ENCODE measurements at regions not wholly inside any gene's neighbourhood (a gene's known extent, or its start where the extent isn't known, plus 50 kb on each side); places are given as distances from the start of the nearest gene placed in this dataset.

GRCh38 chr4:181909368-181909767, 333.8 kb upstream of the TENM3 start:
- Histone ChIP-seq H3K4me3 (ENCODE audit: low read depth, low read length) (no peak overlapping the region), H3K4me1 (ENCODE audit: control insufficient read depth, insufficient read depth, low read length) (no peaks in the 10 kb centered on the region), H3K36me3 (ENCODE audit: control insufficient read depth, insufficient read depth, low read length) (no peaks in the 10 kb centered on the region), H3K9me3 (ENCODE audit: control insufficient read depth, insufficient read depth, low read length) (no peaks in the 10 kb centered on the region), H3K27ac (ENCODE audit: low read depth, low read length) (no peak overlapping the region), H3K27me3 (ENCODE audit: control insufficient read depth, insufficient read depth, low read length) (no peaks in the 10 kb centered on the region)
- no peak for DNase-seq (ENCODE audit: low read depth in 4 of 6, low spot score in 6 of 6)
- WGBS (ENCODE audit: insufficient coverage), result 77% methylated on average over 2 of the region's 6 CpGs

GRCh38 chr4:181911420-181911819, 331.8 kb upstream of the TENM3 start:
- H3K4me1 ChIP-seq (ENCODE audit: control insufficient read depth, insufficient read depth, low read length), result no peaks in the 10 kb centered on the region
- H3K9me3 ChIP-seq (ENCODE audit: control insufficient read depth, insufficient read depth, low read length), result no peaks in the 10 kb centered on the region
- WGBS (ENCODE audit: insufficient coverage), result 33% methylated on average over 2 of the region's 2 CpGs
- H3K27me3 ChIP-seq (ENCODE audit: control insufficient read depth, insufficient read depth, low read length), result no peaks in the 10 kb centered on the region
- H3K27ac ChIP-seq (ENCODE audit: low read depth, low read length), result no peak overlapping the region
- no peaks in the 10 kb centered on the region for H3K36me3 ChIP-seq (ENCODE audit: control insufficient read depth, insufficient read depth, low read length)
- H3K4me3 ChIP-seq (ENCODE audit: low read depth, low read length), result no peak overlapping the region
- peak in 1 of 6 donors; percentile 54 for DNase-seq (ENCODE audit: low read depth in 4 of 6, low spot score in 6 of 6)

- no peaks in the 10 kb centered on the region for H3K36me3 ChIP-seq (ENCODE audit: control insufficient read depth, insufficient read depth, low read length)
- DNase-seq (ENCODE audit: low read depth in 4 of 6, low spot score in 6 of 6), result no peak
- H3K27ac ChIP-seq (ENCODE audit: low read depth, low read length), result no peak overlapping the region
- no peaks in the 10 kb centered on the region for H3K9me3 ChIP-seq (ENCODE audit: control insufficient read depth, insufficient read depth, low read length)
- no peaks in the 10 kb centered on the region for H3K4me1 ChIP-seq (ENCODE audit: control insufficient read depth, insufficient read depth, low read length)
- H3K4me3 ChIP-seq (ENCODE audit: low read depth, low read length), result no peak overlapping the region
- H3K27me3 ChIP-seq (ENCODE audit: control insufficient read depth, insufficient read depth, low read length), result no peaks in the 10 kb centered on the region
- no CpG with 5 or more reads among the region's 4 CpGs for WGBS (ENCODE audit: insufficient coverage)
Measured at GRCh38 chr4:181933471-181933870, 309.7 kb upstream of the TENM3 start.

- peak in 2 of 6 donors; percentile 51 to 61 for DNase-seq (ENCODE audit: low read depth in 4 of 6, low spot score in 6 of 6)
- Histone ChIP-seq H3K4me1 (ENCODE audit: control insufficient read depth, insufficient read depth, low read length) (no peaks in the 10 kb centered on the region), H3K27ac (ENCODE audit: low read depth, low read length) (peak overlapping the region; percentile 78), H3K36me3 (ENCODE audit: control insufficient read depth, insufficient read depth, low read length) (no peaks in the 10 kb centered on the region), H3K4me3 (ENCODE audit: low read depth, low read length) (no peak overlapping the region), H3K27me3 (ENCODE audit: control insufficient read depth, insufficient read depth, low read length) (no peaks in the 10 kb centered on the region), H3K9me3 (ENCODE audit: control insufficient read depth, insufficient read depth, low read length) (no peaks in the 10 kb centered on the region)
- WGBS (ENCODE audit: insufficient coverage), result no CpG with 5 or more reads among the region's 4 CpGs
Measured at GRCh38 chr4:181938631-181939030, 304.6 kb upstream of the TENM3 start.

GRCh38 chr4:181939199-181939945, 303.8 kb upstream of the TENM3 start:
- H3K4me1 ChIP-seq (ENCODE audit: control insufficient read depth, insufficient read depth, low read length), result no peaks in the 10 kb centered on the region
- peak overlapping the region; percentile 78 for H3K27ac ChIP-seq (ENCODE audit: low read depth, low read length)
- peak in 4 of 6 donors; percentile 18 to 86 (median 36) for DNase-seq (ENCODE audit: low read depth in 4 of 6, low spot score in 6 of 6)
- H3K36me3 ChIP-seq (ENCODE audit: control insufficient read depth, insufficient read depth, low read length), result no peaks in the 10 kb centered on the region
- WGBS (ENCODE audit: insufficient coverage), result 43% methylated on average over 9 of the region's 15 CpGs
- H3K4me3 ChIP-seq (ENCODE audit: low read depth, low read length), result no peak overlapping the region
- H3K9me3 ChIP-seq (ENCODE audit: control insufficient read depth, insufficient read depth, low read length), result no peaks in the 10 kb centered on the region
- H3K27me3 ChIP-seq (ENCODE audit: control insufficient read depth, insufficient read depth, low read length), result no peaks in the 10 kb centered on the region

GRCh38 chr4:181944527-181944926, 298.7 kb upstream of the TENM3 start:
- Histone ChIP-seq H3K9me3 (ENCODE audit: control insufficient read depth, insufficient read depth, low read length) (no peaks in the 10 kb centered on the region), H3K4me1 (ENCODE audit: control insufficient read depth, insufficient read depth, low read length) (no peaks in the 10 kb centered on the region), H3K27ac (ENCODE audit: low read depth, low read length) (no peak overlapping the region), H3K36me3 (ENCODE audit: control insufficient read depth, insufficient read depth, low read length) (no peaks in the 10 kb centered on the region), H3K4me3 (ENCODE audit: low read depth, low read length) (no peak overlapping the region), H3K27me3 (ENCODE audit: control insufficient read depth, insufficient read depth, low read length) (no peaks in the 10 kb centered on the region)
- 93% methylated on average over 7 of the region's 8 CpGs for WGBS (ENCODE audit: insufficient coverage)
- no peak for DNase-seq (ENCODE audit: low read depth in 4 of 6, low spot score in 6 of 6)

GRCh38 chr4:181946902-181947301, 296.3 kb upstream of the TENM3 start:
- H3K27ac ChIP-seq (ENCODE audit: low read depth, low read length), result no peak overlapping the region
- no peak for DNase-seq (ENCODE audit: low read depth in 4 of 6, low spot score in 6 of 6)
- no peaks in the 10 kb centered on the region for H3K36me3 ChIP-seq (ENCODE audit: control insufficient read depth, insufficient read depth, low read length)
- H3K4me3 ChIP-seq (ENCODE audit: low read depth, low read length), result no peak overlapping the region
- no peaks in the 10 kb centered on the region for H3K9me3 ChIP-seq (ENCODE audit: control insufficient read depth, insufficient read depth, low read length)
- H3K27me3 ChIP-seq (ENCODE audit: control insufficient read depth, insufficient read depth, low read length), result no peaks in the 10 kb centered on the region
- WGBS (ENCODE audit: insufficient coverage), result 80% methylated on average over 1 of the region's 4 CpGs
- no peaks in the 10 kb centered on the region for H3K4me1 ChIP-seq (ENCODE audit: control insufficient read depth, insufficient read depth, low read length)

GRCh38 chr4:181948839-181949382, 294.3 kb upstream of the TENM3 start:
- H3K27ac ChIP-seq (ENCODE audit: low read depth, low read length), result no peak overlapping the region
- H3K9me3 ChIP-seq (ENCODE audit: control insufficient read depth, insufficient read depth, low read length), result no peaks in the 10 kb centered on the region
- H3K4me1 ChIP-seq (ENCODE audit: control insufficient read depth, insufficient read depth, low read length), result peaks cover 4% of the 10 kb centered on the region
- no peaks in the 10 kb centered on the region for H3K27me3 ChIP-seq (ENCODE audit: control insufficient read depth, insufficient read depth, low read length)
- no peak overlapping the region for H3K4me3 ChIP-seq (ENCODE audit: low read depth, low read length)
- peak in 1 of 6 donors; percentile 75 for DNase-seq (ENCODE audit: low read depth in 4 of 6, low spot score in 6 of 6)
- no peaks in the 10 kb centered on the region for H3K36me3 ChIP-seq (ENCODE audit: control insufficient read depth, insufficient read depth, low read length)
- WGBS (ENCODE audit: insufficient coverage), result no CpG with 5 or more reads among the region's 3 CpGs

- H3K27me3 ChIP-seq (ENCODE audit: control insufficient read depth, insufficient read depth, low read length), result no peaks in the 10 kb centered on the region
- peaks cover 4% of the 10 kb centered on the region for H3K4me1 ChIP-seq (ENCODE audit: control insufficient read depth, insufficient read depth, low read length)
- H3K27ac ChIP-seq (ENCODE audit: low read depth, low read length), result no peak overlapping the region
- DNase-seq (ENCODE audit: low read depth in 4 of 6, low spot score in 6 of 6), result no peak
- 74% methylated on average over 5 of the region's 6 CpGs for WGBS (ENCODE audit: insufficient coverage)
- H3K36me3 ChIP-seq (ENCODE audit: control insufficient read depth, insufficient read depth, low read length), result no peaks in the 10 kb centered on the region
- H3K4me3 ChIP-seq (ENCODE audit: low read depth, low read length), result no peak overlapping the region
- H3K9me3 ChIP-seq (ENCODE audit: control insufficient read depth, insufficient read depth, low read length), result no peaks in the 10 kb centered on the region
Measured at GRCh38 chr4:181949704-181950312, 293.4 kb upstream of the TENM3 start.

Data from spinal cord (tissue), 9 donors.